Fibroblast of lung (primary cell): ENCODE measurements at regions not wholly inside any gene's neighbourhood (a gene's known extent, or its start where the extent isn't known, plus 50 kb on each side); places are given as distances from the start of the nearest gene placed in this dataset.

Experiments used
- EZH2 ChIP-seq: IDR thresholded peaks from 2 replicates; pipeline ENCODE4 v1.5.1; 2012; ENCODE audit warnings: low read length, control low read depth, mild to moderate bottlenecking; ENCODE audit errors: missing control alignments
- TF ChIP-seq, protein P1 (sequence below), 2 donors: IDR thresholded peaks in 1 of 2; conservative IDR thresholded peaks in 1 of 2; 1 replicate in 1 of 2; 2 replicates in 1 of 2; pipeline ENCODE4 v1.5.1; 2011 to 2012; ENCODE audit warnings: low read length in 2 of 2, control low read depth in 1 of 2, inconsistent platforms in 1 of 2, low read depth in 1 of 2, mild to moderate bottlenecking in 1 of 2

GRCh38 chr21:24470852-24471251 lies 1136.4 kb downstream of the MRPL39 start:
- no peak for TF ChIP-seq EZH2
- TF ChIP-seq, protein P1, sequence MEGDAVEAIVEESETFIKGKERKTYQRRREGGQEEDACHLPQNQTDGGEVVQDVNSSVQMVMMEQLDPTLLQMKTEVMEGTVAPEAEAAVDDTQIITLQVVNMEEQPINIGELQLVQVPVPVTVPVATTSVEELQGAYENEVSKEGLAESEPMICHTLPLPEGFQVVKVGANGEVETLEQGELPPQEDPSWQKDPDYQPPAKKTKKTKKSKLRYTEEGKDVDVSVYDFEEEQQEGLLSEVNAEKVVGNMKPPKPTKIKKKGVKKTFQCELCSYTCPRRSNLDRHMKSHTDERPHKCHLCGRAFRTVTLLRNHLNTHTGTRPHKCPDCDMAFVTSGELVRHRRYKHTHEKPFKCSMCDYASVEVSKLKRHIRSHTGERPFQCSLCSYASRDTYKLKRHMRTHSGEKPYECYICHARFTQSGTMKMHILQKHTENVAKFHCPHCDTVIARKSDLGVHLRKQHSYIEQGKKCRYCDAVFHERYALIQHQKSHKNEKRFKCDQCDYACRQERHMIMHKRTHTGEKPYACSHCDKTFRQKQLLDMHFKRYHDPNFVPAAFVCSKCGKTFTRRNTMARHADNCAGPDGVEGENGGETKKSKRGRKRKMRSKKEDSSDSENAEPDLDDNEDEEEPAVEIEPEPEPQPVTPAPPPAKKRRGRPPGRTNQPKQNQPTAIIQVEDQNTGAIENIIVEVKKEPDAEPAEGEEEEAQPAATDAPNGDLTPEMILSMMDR (conservative IDR thresholded peaks at IDR 0.05 in 1 of 2, IDR thresholded peaks at IDR 0.05 in 1 of 2; ENCODE audit: low read depth in 1 of 2, low read length in 2 of 2), result no peak
